ENCODE measurements at regions not wholly inside any gene's neighbourhood (a gene's known extent, or its start where the extent isn't known, plus 50 kb on each side); places are given as distances from the start of the nearest gene placed in this dataset.

- ChIA-PET CTCF (no interaction called here), POLR2A (no interaction called here)
- Histone ChIP-seq H3K4me1 (no peaks in the 10 kb centered on the region), H3K4me3 (no peak overlapping the region), H3K4me2 (no peak overlapping the region), H3K27ac (no peak overlapping the region), H3K9me3 (no peaks in the 10 kb centered on the region)
- DNase-seq (ENCODE audit: low read depth in 1 of 2, low spot score in 1 of 2) (no peak), FAIRE-seq (no peak), ATAC-seq (0 out of 6 replicates have a peak, but pooled peaks of 1 of the 2 experiments have one; percentile 32)
- WGBS (ENCODE audit: missing lambda C conversion rate) = 50% methylated on average over 9 of the region's 9 CpGs
- no peak for TF ChIP-seq FOSB (CRISPR knock-in tag; IDR thresholded peaks at IDR 0.05)
- no peak for TF ChIP-seq JUN (IDR thresholded peaks at IDR 0.05)
- no peak for TF ChIP-seq REST (IDR thresholded peaks at IDR 0.05)
- no peak for TF ChIP-seq CTCF (IDR thresholded peaks at IDR 0.05)
- no peak for TF ChIP-seq GATA3 (IDR thresholded peaks at IDR 0.05; ENCODE audit: borderline replicate concordance)
- no peak for TF ChIP-seq MAZ (IDR thresholded peaks at IDR 0.05; ENCODE audit: borderline replicate concordance, low read depth, low read length)
- TF ChIP-seq ZFP36 (IDR thresholded peaks at IDR 0.05; ENCODE audit: borderline replicate concordance, partially characterized antibody) = no peak
- TF ChIP-seq ELK1 (IDR thresholded peaks at IDR 0.05; ENCODE audit: low read depth, low read length) = no peak
- no peak for TF ChIP-seq TFCP2L1 (CRISPR knock-in tag; IDR thresholded peaks at IDR 0.05)
- no peak for TF ChIP-seq BCL3 (IDR thresholded peaks at IDR 0.05)
Measured at GRCh38 chr2:60318544-60318943, 234.9 kb downstream of the BCL11A start.

- DNase-seq (ENCODE audit: low read depth in 1 of 2, low spot score in 1 of 2) = no peak
- H3K4me3 ChIP-seq = no peak overlapping the region
- POLR2A ChIA-PET = no interaction called here
- TF ChIP-seq TP53 (CRISPR knock-in tag; IDR thresholded peaks at IDR 0.05) (no peak), MAZ (IDR thresholded peaks at IDR 0.05; ENCODE audit: borderline replicate concordance, low read depth, low read length) (no peak), CBX2 (IDR thresholded peaks at IDR 0.05; ENCODE audit: borderline replicate concordance, low read depth) (no peak), JUNB (IDR thresholded peaks at IDR 0.05) (no peak), NPAS2 (CRISPR knock-in tag; IDR thresholded peaks at IDR 0.05; ENCODE audit: borderline replicate concordance) (no peak), SREBF2 (IDR thresholded peaks at IDR 0.05) (no peak), HMGXB4 (CRISPR knock-in tag; IDR thresholded peaks at IDR 0.05; ENCODE audit: borderline replicate concordance) (no peak)
- CTCF ChIA-PET = no interaction called here
- WGBS (ENCODE audit: missing lambda C conversion rate) = 7% methylated on average over 8 of the region's 8 CpGs
- no peak for FAIRE-seq
- no peaks in the 10 kb centered on the region for H3K4me1 ChIP-seq
- no peak for ATAC-seq
- no peak overlapping the region for H3K27ac ChIP-seq
- no peak overlapping the region for H3K4me2 ChIP-seq
- H3K9me3 ChIP-seq = no peaks in the 10 kb centered on the region
Measured at GRCh38 chr2:60317844-60318243, 235.6 kb downstream of the BCL11A start.

Measured in A549 (cell line).